ENCODE measurements at regions not wholly inside any gene's neighbourhood (a gene's known extent, or its start where the extent isn't known, plus 50 kb on each side); places are given as distances from the start of the nearest gene placed in this dataset.
A peak's percentile ranks its signal among the peaks of the same experiment; 100 is the strongest.

DNA sequence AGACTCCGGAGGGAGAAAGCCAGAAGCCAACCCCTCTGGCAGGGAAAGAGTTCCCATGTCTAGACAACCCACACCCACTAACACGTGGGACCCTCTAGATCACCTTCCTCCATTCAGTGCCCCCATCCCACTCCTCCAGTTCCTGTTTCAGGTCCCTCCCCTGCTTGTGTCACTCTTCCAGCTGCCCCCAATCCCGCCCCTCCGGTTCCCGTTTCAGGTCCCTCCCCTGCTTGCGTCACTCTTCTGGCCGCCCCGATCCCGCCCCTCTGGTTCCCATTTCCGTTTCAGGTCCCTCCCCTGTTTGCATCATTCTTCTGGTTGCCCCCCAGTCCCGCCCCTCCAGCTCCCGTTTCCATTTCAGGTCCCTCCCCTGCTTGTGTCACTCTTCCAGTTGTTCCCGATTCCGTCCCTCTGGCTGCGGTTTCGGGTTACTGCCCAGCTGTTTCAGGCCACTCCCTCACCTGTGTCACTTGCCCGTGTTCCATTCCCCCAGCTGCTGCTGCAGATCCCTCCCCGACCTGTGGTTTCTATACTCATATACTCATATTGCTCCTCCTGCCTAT lies 64.8 kb upstream of the RANBP6 start (continued):
- TF ChIP-seq ZBTB40 (IDR thresholded peaks at IDR 0.05): peak; percentile 77
- no peak for TF ChIP-seq ZBTB40 (CRISPR knock-in tag; IDR thresholded peaks at IDR 0.05)
- TF ChIP-seq, protein P1, sequence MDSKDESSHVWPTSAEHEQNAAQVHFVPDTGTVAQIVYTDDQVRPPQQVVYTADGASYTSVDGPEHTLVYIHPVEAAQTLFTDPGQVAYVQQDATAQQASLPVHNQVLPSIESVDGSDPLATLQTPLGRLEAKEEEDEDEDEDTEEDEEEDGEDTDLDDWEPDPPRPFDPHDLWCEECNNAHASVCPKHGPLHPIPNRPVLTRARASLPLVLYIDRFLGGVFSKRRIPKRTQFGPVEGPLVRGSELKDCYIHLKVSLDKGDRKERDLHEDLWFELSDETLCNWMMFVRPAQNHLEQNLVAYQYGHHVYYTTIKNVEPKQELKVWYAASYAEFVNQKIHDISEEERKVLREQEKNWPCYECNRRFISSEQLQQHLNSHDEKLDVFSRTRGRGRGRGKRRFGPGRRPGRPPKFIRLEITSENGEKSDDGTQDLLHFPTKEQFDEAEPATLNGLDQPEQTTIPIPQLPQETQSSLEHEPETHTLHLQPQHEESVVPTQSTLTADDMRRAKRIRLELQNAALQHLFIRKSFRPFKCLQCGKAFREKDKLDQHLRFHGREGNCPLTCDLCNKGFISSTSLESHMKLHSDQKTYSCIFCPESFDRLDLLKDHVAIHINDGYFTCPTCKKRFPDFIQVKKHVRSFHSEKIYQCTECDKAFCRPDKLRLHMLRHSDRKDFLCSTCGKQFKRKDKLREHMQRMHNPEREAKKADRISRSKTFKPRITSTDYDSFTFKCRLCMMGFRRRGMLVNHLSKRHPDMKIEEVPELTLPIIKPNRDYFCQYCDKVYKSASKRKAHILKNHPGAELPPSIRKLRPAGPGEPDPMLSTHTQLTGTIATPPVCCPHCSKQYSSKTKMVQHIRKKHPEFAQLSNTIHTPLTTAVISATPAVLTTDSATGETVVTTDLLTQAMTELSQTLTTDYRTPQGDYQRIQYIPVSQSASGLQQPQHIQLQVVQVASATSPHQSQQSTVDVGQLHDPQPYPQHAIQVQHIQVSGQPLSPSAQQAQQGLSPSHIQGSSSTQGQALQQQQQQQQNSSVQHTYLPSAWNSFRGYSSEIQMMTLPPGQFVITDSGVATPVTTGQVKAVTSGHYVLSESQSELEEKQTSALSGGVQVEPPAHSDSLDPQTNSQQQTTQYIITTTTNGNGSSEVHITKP (IDR thresholded peaks at IDR 0.05; ENCODE audit: partially characterized antibody): peak; percentile 7
- no peak for TF ChIP-seq FIP1L1 (IDR thresholded peaks at IDR 0.05; ENCODE audit: low read depth, low read length, poor library complexity, severe bottlenecking)
- no peak for TF ChIP-seq ZNF133 (CRISPR knock-in tag; IDR thresholded peaks at IDR 0.05)
- TF ChIP-seq KLF13 (tag; IDR thresholded peaks at IDR 0.05; ENCODE audit: borderline replicate concordance, low read depth): no peak
- no peak for TF ChIP-seq ETS2 (tag; IDR thresholded peaks at IDR 0.05; ENCODE audit: borderline replicate concordance, poor library complexity, severe bottlenecking)
- no peak for TF ChIP-seq SMARCC2 (IDR thresholded peaks at IDR 0.05; ENCODE audit: low read depth)
- no peak for TF ChIP-seq ZNF212 (CRISPR knock-in tag; IDR thresholded peaks at IDR 0.05)
- TF ChIP-seq FUS (optimal IDR thresholded peaks at IDR 0.05; ENCODE audit: low read depth, low read length): no peak
- no peak for TF ChIP-seq PML (IDR thresholded peaks at IDR 0.05; ENCODE audit: low read length)
- no peak for TF ChIP-seq HSF4 (CRISPR knock-in tag; IDR thresholded peaks at IDR 0.05; ENCODE audit: borderline replicate concordance)
- no peak for TF ChIP-seq HCFC1 (IDR thresholded peaks at IDR 0.05; ENCODE audit: low read depth, low read length)
- TF ChIP-seq ZNF3 (CRISPR knock-in tag; IDR thresholded peaks at IDR 0.05): no peak
- TF ChIP-seq RAD51 (IDR thresholded peaks at IDR 0.05; ENCODE audit: borderline replicate concordance, low read depth): no peak
- peak; percentile 49 for TF ChIP-seq RBFOX2 (IDR thresholded peaks at IDR 0.05; ENCODE audit: low read depth, low read length)
- peak; percentile 27; the same call in 1 of the 2 replicates for TF ChIP-seq CREB1 (IDR thresholded peaks at IDR 0.05)
- no peak for TF ChIP-seq CREB1 (CRISPR knock-in tag; IDR thresholded peaks at IDR 0.05)
